ENCODE measurements at regions not wholly inside any gene's neighbourhood (a gene's known extent, or its start where the extent isn't known, plus 50 kb on each side); places are given as distances from the start of the nearest gene placed in this dataset.

DNA sequence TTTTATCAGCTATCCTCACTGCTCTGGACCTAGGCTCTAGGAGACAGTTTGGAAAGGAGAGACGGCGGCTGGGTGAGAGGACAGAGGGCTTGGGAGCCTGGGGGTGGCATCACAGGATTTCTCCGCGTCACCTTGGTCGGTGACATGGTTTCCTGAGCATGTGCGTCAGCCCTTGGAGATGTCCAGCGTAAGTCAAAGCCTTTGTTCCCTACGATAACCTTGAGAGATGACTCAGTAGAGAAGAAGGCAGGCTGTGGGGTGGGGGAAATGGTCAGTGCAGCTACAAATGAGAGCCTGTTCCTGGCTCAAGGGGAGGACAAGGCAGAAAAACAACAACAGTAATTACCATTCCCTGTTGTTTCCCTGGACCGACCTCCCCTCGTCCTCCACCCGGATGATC is 90.2 kb upstream of the TBX3 start:
- no peak for TF ChIP-seq POLR2A (IDR thresholded peaks at IDR 0.05)
- TF ChIP-seq, protein P1, sequence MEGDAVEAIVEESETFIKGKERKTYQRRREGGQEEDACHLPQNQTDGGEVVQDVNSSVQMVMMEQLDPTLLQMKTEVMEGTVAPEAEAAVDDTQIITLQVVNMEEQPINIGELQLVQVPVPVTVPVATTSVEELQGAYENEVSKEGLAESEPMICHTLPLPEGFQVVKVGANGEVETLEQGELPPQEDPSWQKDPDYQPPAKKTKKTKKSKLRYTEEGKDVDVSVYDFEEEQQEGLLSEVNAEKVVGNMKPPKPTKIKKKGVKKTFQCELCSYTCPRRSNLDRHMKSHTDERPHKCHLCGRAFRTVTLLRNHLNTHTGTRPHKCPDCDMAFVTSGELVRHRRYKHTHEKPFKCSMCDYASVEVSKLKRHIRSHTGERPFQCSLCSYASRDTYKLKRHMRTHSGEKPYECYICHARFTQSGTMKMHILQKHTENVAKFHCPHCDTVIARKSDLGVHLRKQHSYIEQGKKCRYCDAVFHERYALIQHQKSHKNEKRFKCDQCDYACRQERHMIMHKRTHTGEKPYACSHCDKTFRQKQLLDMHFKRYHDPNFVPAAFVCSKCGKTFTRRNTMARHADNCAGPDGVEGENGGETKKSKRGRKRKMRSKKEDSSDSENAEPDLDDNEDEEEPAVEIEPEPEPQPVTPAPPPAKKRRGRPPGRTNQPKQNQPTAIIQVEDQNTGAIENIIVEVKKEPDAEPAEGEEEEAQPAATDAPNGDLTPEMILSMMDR (IDR thresholded peaks at IDR 0.05): no peak
